Hematopoietic multipotent progenitor cell treated with erythropoietin and hydrocortisone succinate and interleukin-3 and kit ligand, for 6 days (in vitro differentiated cells): ENCODE measurements at regions not wholly inside any gene's neighbourhood (a gene's known extent, or its start where the extent isn't known, plus 50 kb on each side); places are given as distances from the start of the nearest gene placed in this dataset.
"Not testable (repeated sequence)": the region's sequence is repeated elsewhere in the genome, so short reads cannot be mapped to it uniquely, and the experiment has no call there.

Experiments used
- DNase-seq: peaks from one replicate; pipeline ENCODE4 v3.0.0-alpha.2; 2015

- DNase-seq, result no peak
Observed at GRCh38 chr1:200496937-200497336, 87.1 kb upstream of the ZNF281 start.

GRCh38 chr1:200495901-200496300, 86.1 kb upstream of the ZNF281 start:
- DNase-seq, result no peak

GRCh38 chr1:200493344-200493743, 83.5 kb upstream of the ZNF281 start:
- DNase-seq, result no peak

GRCh38 chr1:200491103-200491502, 81.3 kb upstream of the ZNF281 start:
- DNase-seq, result no peak

GRCh38 chr1:200490183-200490582, 80.3 kb upstream of the ZNF281 start:
- no peak for DNase-seq

GRCh38 chr1:200488375-200489165, 78.7 kb upstream of the ZNF281 start:
- peak; percentile 88 for DNase-seq

GRCh38 chr1:200487650-200488049, 77.8 kb upstream of the ZNF281 start:
- DNase-seq, result no peak

GRCh38 chr1:200486634-200487033, 76.8 kb upstream of the ZNF281 start:
- no peak for DNase-seq

GRCh38 chr1:200484438-200484946, 74.7 kb upstream of the ZNF281 start:
- not testable (repeated sequence) for DNase-seq

GRCh38 chr1:200483491-200484143, 73.8 kb upstream of the ZNF281 start:
- peak; percentile 47 for DNase-seq

- DNase-seq, result no peak
Observed at GRCh38 chr1:200480964-200481363, 71.1 kb upstream of the ZNF281 start.

- no peak for DNase-seq
Observed at GRCh38 chr1:200479816-200480215, 70.0 kb upstream of the ZNF281 start.

- DNase-seq, result no peak
Observed at GRCh38 chr1:200478945-200479558, 69.2 kb upstream of the ZNF281 start.

GRCh38 chr1:200478239-200478623, 68.4 kb upstream of the ZNF281 start:
- no peak for DNase-seq

GRCh38 chr1:200474633-200475032, 64.8 kb upstream of the ZNF281 start:
- DNase-seq, result no peak

GRCh38 chr1:200473698-200474371, 64.0 kb upstream of the ZNF281 start:
- no peak for DNase-seq

- DNase-seq, result no peak
Observed at GRCh38 chr1:200471739-200472138, 61.9 kb upstream of the ZNF281 start.

- no peak for DNase-seq
Observed at GRCh38 chr1:200468264-200469001, 58.6 kb upstream of the ZNF281 start.

GRCh38 chr1:200464784-200465400, 55.1 kb upstream of the ZNF281 start:
- DNase-seq, result no peak
